ENCODE measurements at regions not wholly inside any gene's neighbourhood (a gene's known extent, or its start where the extent isn't known, plus 50 kb on each side); places are given as distances from the start of the nearest gene placed in this dataset.
"Not testable (repeated sequence)": the region's sequence is repeated elsewhere in the genome, so short reads cannot be mapped to it uniquely, and the experiment has no call there.

GRCh38 chr9:61669352-61669751, 479.5 kb downstream of the SPATA31A7 start:
- Histone ChIP-seq H3K9ac (ENCODE audit: low read depth in 1 of 2, low read length in 2 of 2) (no peak overlapping the region), H3K36me3 (ENCODE audit: control insufficient read depth in 1 of 2, insufficient read depth in 2 of 2, low read length in 2 of 2) (no peaks in the 10 kb centered on the region), H3K27ac (ENCODE audit: low read depth, low read length) (no peak overlapping the region), H3K27me3 (ENCODE audit: control insufficient read depth in 1 of 2, insufficient read depth in 2 of 2, low read length in 2 of 2) (no peaks in the 10 kb centered on the region), H3K9me3 (ENCODE audit: control insufficient read depth in 1 of 2, low read length in 2 of 2) (peaks cover 0 to 10% of the 10 kb centered on the region in 2 donors), H3K4me3 (ENCODE audit: low read depth in 1 of 2, low read length in 2 of 2) (no peak overlapping the region), H3K4me1 (ENCODE audit: control insufficient read depth in 1 of 2, insufficient read depth in 2 of 2, low read length in 2 of 2) (no peaks in the 10 kb centered on the region)

- not testable (repeated sequence) for H3K27ac ChIP-seq (ENCODE audit: low read depth, low read length); H3K4me1 ChIP-seq (ENCODE audit: control insufficient read depth in 1 of 2, insufficient read depth in 2 of 2, low read length in 2 of 2); H3K36me3 ChIP-seq (ENCODE audit: control insufficient read depth in 1 of 2, insufficient read depth in 2 of 2, low read length in 2 of 2); H3K9ac ChIP-seq (ENCODE audit: low read depth in 1 of 2, low read length in 2 of 2); H3K27me3 ChIP-seq (ENCODE audit: control insufficient read depth in 1 of 2, insufficient read depth in 2 of 2, low read length in 2 of 2)
- peaks cover 0 to 10% of the 10 kb centered on the region in 2 donors for H3K9me3 ChIP-seq (ENCODE audit: control insufficient read depth in 1 of 2, low read length in 2 of 2)
- peak overlapping the region in 1 of 2 donors; percentile 28 for H3K4me3 ChIP-seq (ENCODE audit: low read depth in 1 of 2, low read length in 2 of 2)
These were observed 480.1 kb downstream of the SPATA31A7 start for GRCh38 chr9:61669831-61670505.

- H3K4me3 ChIP-seq (ENCODE audit: low read depth in 1 of 2, low read length in 2 of 2): peak overlapping the region in 1 of 2 donors; percentile 28
- no peak overlapping the region for H3K9ac ChIP-seq (ENCODE audit: low read depth in 1 of 2, low read length in 2 of 2)
- H3K27me3 ChIP-seq (ENCODE audit: control insufficient read depth in 1 of 2, insufficient read depth in 2 of 2, low read length in 2 of 2): no peaks in the 10 kb centered on the region
- no peaks in the 10 kb centered on the region for H3K4me1 ChIP-seq (ENCODE audit: control insufficient read depth in 1 of 2, insufficient read depth in 2 of 2, low read length in 2 of 2)
- H3K36me3 ChIP-seq (ENCODE audit: control insufficient read depth in 1 of 2, insufficient read depth in 2 of 2, low read length in 2 of 2): no peaks in the 10 kb centered on the region
- peaks cover 0 to 12% of the 10 kb centered on the region in 2 donors for H3K9me3 ChIP-seq (ENCODE audit: control insufficient read depth in 1 of 2, low read length in 2 of 2)
- no peak overlapping the region for H3K27ac ChIP-seq (ENCODE audit: low read depth, low read length)
These were observed 480.8 kb downstream of the SPATA31A7 start for GRCh38 chr9:61670616-61671015.

- H3K27me3 ChIP-seq (ENCODE audit: control insufficient read depth in 1 of 2, insufficient read depth in 2 of 2, low read length in 2 of 2): no peaks in the 10 kb centered on the region
- H3K9me3 ChIP-seq (ENCODE audit: control insufficient read depth in 1 of 2, low read length in 2 of 2): peaks cover 0 to 9% of the 10 kb centered on the region in 2 donors
- H3K27ac ChIP-seq (ENCODE audit: low read depth, low read length): no peak overlapping the region
- H3K4me1 ChIP-seq (ENCODE audit: control insufficient read depth in 1 of 2, insufficient read depth in 2 of 2, low read length in 2 of 2): no peaks in the 10 kb centered on the region
- H3K36me3 ChIP-seq (ENCODE audit: control insufficient read depth in 1 of 2, insufficient read depth in 2 of 2, low read length in 2 of 2): no peaks in the 10 kb centered on the region
- H3K9ac ChIP-seq (ENCODE audit: low read depth in 1 of 2, low read length in 2 of 2): no peak overlapping the region
- H3K4me3 ChIP-seq (ENCODE audit: low read depth in 1 of 2, low read length in 2 of 2): no peak overlapping the region
These were observed 481.6 kb downstream of the SPATA31A7 start for GRCh38 chr9:61671276-61671973.

GRCh38 chr9:61672107-61672541, 482.3 kb downstream of the SPATA31A7 start:
- not testable (repeated sequence) for H3K36me3 ChIP-seq (ENCODE audit: control insufficient read depth in 1 of 2, insufficient read depth in 2 of 2, low read length in 2 of 2); H3K4me3 ChIP-seq (ENCODE audit: low read depth in 1 of 2, low read length in 2 of 2); H3K27ac ChIP-seq (ENCODE audit: low read depth, low read length); H3K9me3 ChIP-seq (ENCODE audit: control insufficient read depth in 1 of 2, low read length in 2 of 2); H3K4me1 ChIP-seq (ENCODE audit: control insufficient read depth in 1 of 2, insufficient read depth in 2 of 2, low read length in 2 of 2); H3K9ac ChIP-seq (ENCODE audit: low read depth in 1 of 2, low read length in 2 of 2); H3K27me3 ChIP-seq (ENCODE audit: control insufficient read depth in 1 of 2, insufficient read depth in 2 of 2, low read length in 2 of 2)

GRCh38 chr9:61672645-61673167, 482.9 kb downstream of the SPATA31A7 start:
- not testable (repeated sequence) for H3K9me3 ChIP-seq (ENCODE audit: control insufficient read depth in 1 of 2, low read length in 2 of 2); H3K9ac ChIP-seq (ENCODE audit: low read depth in 1 of 2, low read length in 2 of 2); H3K36me3 ChIP-seq (ENCODE audit: control insufficient read depth in 1 of 2, insufficient read depth in 2 of 2, low read length in 2 of 2)

GRCh38 chr9:61673247-61673646, 483.4 kb downstream of the SPATA31A7 start:
- H3K27me3 ChIP-seq (ENCODE audit: control insufficient read depth in 1 of 2, insufficient read depth in 2 of 2, low read length in 2 of 2): no peaks in the 10 kb centered on the region
- no peak overlapping the region for H3K27ac ChIP-seq (ENCODE audit: low read depth, low read length)
- peaks cover 0 to 6% of the 10 kb centered on the region in 2 donors for H3K9me3 ChIP-seq (ENCODE audit: control insufficient read depth in 1 of 2, low read length in 2 of 2)
- H3K9ac ChIP-seq (ENCODE audit: low read depth in 1 of 2, low read length in 2 of 2): no peak overlapping the region
- H3K4me1 ChIP-seq (ENCODE audit: control insufficient read depth in 1 of 2, insufficient read depth in 2 of 2, low read length in 2 of 2): no peaks in the 10 kb centered on the region
- no peaks in the 10 kb centered on the region for H3K36me3 ChIP-seq (ENCODE audit: control insufficient read depth in 1 of 2, insufficient read depth in 2 of 2, low read length in 2 of 2)
- no peak overlapping the region for H3K4me3 ChIP-seq (ENCODE audit: low read depth in 1 of 2, low read length in 2 of 2)

More at GRCh38 chr9:61672645-61673167, 482.9 kb downstream of the SPATA31A7 start:
- not testable (repeated sequence) for H3K27me3 ChIP-seq (ENCODE audit: control insufficient read depth in 1 of 2, insufficient read depth in 2 of 2, low read length in 2 of 2); H3K27ac ChIP-seq (ENCODE audit: low read depth, low read length); H3K4me1 ChIP-seq (ENCODE audit: control insufficient read depth in 1 of 2, insufficient read depth in 2 of 2, low read length in 2 of 2); H3K4me3 ChIP-seq (ENCODE audit: low read depth in 1 of 2, low read length in 2 of 2)

GRCh38 chr9:61673664-61674381, 484.0 kb downstream of the SPATA31A7 start:
- Histone ChIP-seq H3K9me3 (ENCODE audit: control insufficient read depth in 1 of 2, low read length in 2 of 2) (peaks cover 0 to 6% of the 10 kb centered on the region in 2 donors), H3K4me3 (ENCODE audit: low read depth in 1 of 2, low read length in 2 of 2) (no peak overlapping the region), H3K36me3 (ENCODE audit: control insufficient read depth in 1 of 2, insufficient read depth in 2 of 2, low read length in 2 of 2) (no peaks in the 10 kb centered on the region), H3K27ac (ENCODE audit: low read depth, low read length) (no peak overlapping the region), H3K27me3 (ENCODE audit: control insufficient read depth in 1 of 2, insufficient read depth in 2 of 2, low read length in 2 of 2) (no peaks in the 10 kb centered on the region), H3K4me1 (ENCODE audit: control insufficient read depth in 1 of 2, insufficient read depth in 2 of 2, low read length in 2 of 2) (no peaks in the 10 kb centered on the region), H3K9ac (ENCODE audit: low read depth in 1 of 2, low read length in 2 of 2) (no peak overlapping the region)

GRCh38 chr9:61674465-61674864, 484.6 kb downstream of the SPATA31A7 start:
- Histone ChIP-seq H3K27ac (ENCODE audit: low read depth, low read length) (no peak overlapping the region), H3K9me3 (ENCODE audit: control insufficient read depth in 1 of 2, low read length in 2 of 2) (peaks cover 0 to 6% of the 10 kb centered on the region in 2 donors), H3K9ac (ENCODE audit: low read depth in 1 of 2, low read length in 2 of 2) (no peak overlapping the region), H3K4me1 (ENCODE audit: control insufficient read depth in 1 of 2, insufficient read depth in 2 of 2, low read length in 2 of 2) (no peaks in the 10 kb centered on the region), H3K36me3 (ENCODE audit: control insufficient read depth in 1 of 2, insufficient read depth in 2 of 2, low read length in 2 of 2) (no peaks in the 10 kb centered on the region), H3K27me3 (ENCODE audit: control insufficient read depth in 1 of 2, insufficient read depth in 2 of 2, low read length in 2 of 2) (no peaks in the 10 kb centered on the region), H3K4me3 (ENCODE audit: low read depth in 1 of 2, low read length in 2 of 2) (no peak overlapping the region)

- H3K36me3 ChIP-seq (ENCODE audit: control insufficient read depth in 1 of 2, insufficient read depth in 2 of 2, low read length in 2 of 2): no peaks in the 10 kb centered on the region
- no peak overlapping the region for H3K4me3 ChIP-seq (ENCODE audit: low read depth in 1 of 2, low read length in 2 of 2)
- H3K9me3 ChIP-seq (ENCODE audit: control insufficient read depth in 1 of 2, low read length in 2 of 2): peaks cover 0 to 6% of the 10 kb centered on the region in 2 donors
- H3K27me3 ChIP-seq (ENCODE audit: control insufficient read depth in 1 of 2, insufficient read depth in 2 of 2, low read length in 2 of 2): no peaks in the 10 kb centered on the region
- H3K9ac ChIP-seq (ENCODE audit: low read depth in 1 of 2, low read length in 2 of 2): no peak overlapping the region
- H3K4me1 ChIP-seq (ENCODE audit: control insufficient read depth in 1 of 2, insufficient read depth in 2 of 2, low read length in 2 of 2): no peaks in the 10 kb centered on the region
- no peak overlapping the region for H3K27ac ChIP-seq (ENCODE audit: low read depth, low read length)
These were observed 485.0 kb downstream of the SPATA31A7 start for GRCh38 chr9:61674882-61675281.

All from duodenal mucosa (tissue), 2 donors.